ENCODE measurements at regions not wholly inside any gene's neighbourhood (a gene's known extent, or its start where the extent isn't known, plus 50 kb on each side); places are given as distances from the start of the nearest gene placed in this dataset.

DNA sequence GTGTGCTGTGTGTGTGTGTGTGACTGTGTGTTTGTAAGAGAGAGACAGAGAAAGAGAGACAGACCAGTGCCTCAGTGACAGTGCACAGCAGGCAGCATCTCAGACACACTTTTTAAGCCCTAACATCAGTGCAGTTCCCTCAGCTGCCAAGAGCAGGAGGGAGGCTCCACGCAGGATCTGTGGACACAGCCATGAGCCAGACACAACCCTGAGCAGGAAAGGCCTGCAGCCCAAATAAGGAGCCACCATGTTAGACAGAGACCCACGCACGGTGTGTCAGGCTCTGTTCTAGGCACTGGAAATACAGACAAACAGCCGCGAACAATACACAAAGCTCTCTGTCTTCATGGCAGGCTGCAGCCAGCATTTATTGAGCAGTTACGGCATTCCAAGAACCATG, 445.5 kb downstream of the MATN1 start:
- Histone ChIP-seq H3K36me3 (no peaks in the 10 kb centered on the region), H3K4me3 (no peak overlapping the region), H3K27me3 (peaks cover 0 to 54% (median 0%) of the 10 kb centered on the region in 4 donors), H3K4me1 (no peaks in the 10 kb centered on the region), H3K9me3 (no peaks in the 10 kb centered on the region), H3K27ac (replicated peaks in 1 of 4) (no peak overlapping the region)
- no peak for TF ChIP-seq POLR2A (IDR thresholded peaks at IDR 0.05; ENCODE audit: low read depth)
- TF ChIP-seq POLR2AphosphoS5 (IDR thresholded peaks at IDR 0.05) = no peak
- TF ChIP-seq EP300 (IDR thresholded peaks at IDR 0.05) = no peak
- TF ChIP-seq, protein P1, sequence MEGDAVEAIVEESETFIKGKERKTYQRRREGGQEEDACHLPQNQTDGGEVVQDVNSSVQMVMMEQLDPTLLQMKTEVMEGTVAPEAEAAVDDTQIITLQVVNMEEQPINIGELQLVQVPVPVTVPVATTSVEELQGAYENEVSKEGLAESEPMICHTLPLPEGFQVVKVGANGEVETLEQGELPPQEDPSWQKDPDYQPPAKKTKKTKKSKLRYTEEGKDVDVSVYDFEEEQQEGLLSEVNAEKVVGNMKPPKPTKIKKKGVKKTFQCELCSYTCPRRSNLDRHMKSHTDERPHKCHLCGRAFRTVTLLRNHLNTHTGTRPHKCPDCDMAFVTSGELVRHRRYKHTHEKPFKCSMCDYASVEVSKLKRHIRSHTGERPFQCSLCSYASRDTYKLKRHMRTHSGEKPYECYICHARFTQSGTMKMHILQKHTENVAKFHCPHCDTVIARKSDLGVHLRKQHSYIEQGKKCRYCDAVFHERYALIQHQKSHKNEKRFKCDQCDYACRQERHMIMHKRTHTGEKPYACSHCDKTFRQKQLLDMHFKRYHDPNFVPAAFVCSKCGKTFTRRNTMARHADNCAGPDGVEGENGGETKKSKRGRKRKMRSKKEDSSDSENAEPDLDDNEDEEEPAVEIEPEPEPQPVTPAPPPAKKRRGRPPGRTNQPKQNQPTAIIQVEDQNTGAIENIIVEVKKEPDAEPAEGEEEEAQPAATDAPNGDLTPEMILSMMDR (IDR thresholded peaks at IDR 0.05) = no peak
- intact Hi-C loops (cut with DNase I) = no loop called here
- WGBS = 70% methylated on average over 6 of the region's 6 CpGs
- no peak for DNase-seq (ENCODE audit: extremely low spot score)

DNA sequence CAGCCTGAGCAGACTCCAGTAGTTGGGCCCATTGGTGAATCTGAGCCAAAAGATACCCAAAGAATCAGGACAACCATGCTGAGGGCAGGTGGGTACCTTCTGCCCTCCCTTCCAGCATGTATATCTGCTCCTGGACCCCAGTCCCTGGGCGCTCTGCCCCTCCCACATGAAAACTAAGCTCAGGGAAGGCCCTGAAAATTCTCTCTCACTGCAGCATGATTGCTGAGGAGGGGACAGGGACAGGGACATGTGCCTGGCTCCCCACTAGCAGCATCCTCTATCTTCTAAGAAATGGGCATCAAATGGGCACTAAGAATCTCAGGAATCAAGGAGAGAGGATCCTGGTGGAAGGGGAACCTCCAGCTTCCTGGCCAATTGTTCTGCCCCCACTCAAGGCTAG, 446.0 kb downstream of the MATN1 start:
- no peaks in the 10 kb centered on the region for H3K9me3 ChIP-seq
- intact Hi-C loops (cut with DNase I) = no loop called here
- H3K36me3 ChIP-seq = no peaks in the 10 kb centered on the region
- DNase-seq (ENCODE audit: extremely low spot score) = no peak
- no peak for TF ChIP-seq POLR2A (IDR thresholded peaks at IDR 0.05; ENCODE audit: low read depth)
- TF ChIP-seq, protein P1 (IDR thresholded peaks at IDR 0.05) = no peak
- no peak for TF ChIP-seq EP300 (IDR thresholded peaks at IDR 0.05)
- no peak for TF ChIP-seq POLR2AphosphoS5 (IDR thresholded peaks at IDR 0.05)
- no peak overlapping the region for H3K27ac ChIP-seq (replicated peaks in 1 of 4)
- WGBS = 100% methylated on average over 1 of the region's 1 CpG
- H3K27me3 ChIP-seq = peaks cover 0 to 59% (median 0%) of the 10 kb centered on the region in 4 donors
- H3K4me1 ChIP-seq = no peaks in the 10 kb centered on the region
- H3K4me3 ChIP-seq = no peak overlapping the region

DNA sequence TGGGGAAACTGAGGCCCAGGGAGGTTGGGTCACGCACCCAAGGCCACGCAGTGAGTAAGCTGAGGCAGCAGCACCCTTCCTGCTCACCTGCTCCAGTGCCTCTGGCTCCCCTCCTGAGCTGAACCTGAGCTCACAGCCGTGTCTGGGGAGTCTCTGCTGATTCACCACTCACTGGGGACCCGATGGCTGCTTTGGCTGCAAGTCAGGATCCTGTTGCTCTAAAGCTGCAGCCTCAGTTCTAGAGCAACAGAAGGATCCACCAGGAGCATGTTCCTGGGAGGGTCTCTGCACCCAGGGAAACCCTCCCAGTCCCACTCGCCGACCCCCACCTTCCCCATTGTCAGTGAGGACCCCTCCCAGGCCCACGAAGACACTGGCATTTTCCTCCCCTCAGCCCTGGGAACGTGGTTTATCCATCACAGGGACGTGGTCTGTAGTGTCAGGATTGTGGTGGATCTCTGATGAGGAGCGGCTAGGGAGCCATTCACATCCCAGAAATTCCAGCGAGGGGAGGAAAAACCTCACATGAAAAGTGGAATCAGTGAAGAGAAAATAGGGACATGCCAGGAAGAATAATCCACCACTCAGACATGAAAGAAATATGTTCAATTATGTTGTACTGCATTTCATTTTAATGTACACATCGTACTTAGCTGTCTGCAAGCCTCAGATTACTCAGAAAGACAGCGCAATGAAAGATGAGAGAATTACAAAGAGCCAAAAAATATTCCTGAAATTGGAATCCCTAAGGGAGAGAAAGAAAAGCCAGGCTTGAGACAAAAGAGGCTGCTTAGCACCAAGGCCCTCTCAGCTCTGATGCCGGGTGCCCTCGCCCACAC, 447.2 kb downstream of the MATN1 start:
- TF ChIP-seq, protein P1 (IDR thresholded peaks at IDR 0.05) = no peak
- TF ChIP-seq EP300 (IDR thresholded peaks at IDR 0.05) = no peak
- TF ChIP-seq POLR2A (IDR thresholded peaks at IDR 0.05; ENCODE audit: low read depth) = no peak
- no peak for TF ChIP-seq POLR2AphosphoS5 (IDR thresholded peaks at IDR 0.05)
- no peak overlapping the region for H3K4me3 ChIP-seq
- H3K9me3 ChIP-seq = no peaks in the 10 kb centered on the region
- H3K27me3 ChIP-seq = peaks cover 0 to 62% (median 0%) of the 10 kb centered on the region in 4 donors
- H3K27ac ChIP-seq (replicated peaks in 1 of 4) = no peak overlapping the region
- WGBS = 73% methylated on average over 9 of the region's 15 CpGs
- H3K4me1 ChIP-seq = no peaks in the 10 kb centered on the region
- intact Hi-C loops (cut with DNase I) = no loop called here
- no peak for DNase-seq (ENCODE audit: extremely low spot score)
- H3K36me3 ChIP-seq = no peaks in the 10 kb centered on the region

DNA sequence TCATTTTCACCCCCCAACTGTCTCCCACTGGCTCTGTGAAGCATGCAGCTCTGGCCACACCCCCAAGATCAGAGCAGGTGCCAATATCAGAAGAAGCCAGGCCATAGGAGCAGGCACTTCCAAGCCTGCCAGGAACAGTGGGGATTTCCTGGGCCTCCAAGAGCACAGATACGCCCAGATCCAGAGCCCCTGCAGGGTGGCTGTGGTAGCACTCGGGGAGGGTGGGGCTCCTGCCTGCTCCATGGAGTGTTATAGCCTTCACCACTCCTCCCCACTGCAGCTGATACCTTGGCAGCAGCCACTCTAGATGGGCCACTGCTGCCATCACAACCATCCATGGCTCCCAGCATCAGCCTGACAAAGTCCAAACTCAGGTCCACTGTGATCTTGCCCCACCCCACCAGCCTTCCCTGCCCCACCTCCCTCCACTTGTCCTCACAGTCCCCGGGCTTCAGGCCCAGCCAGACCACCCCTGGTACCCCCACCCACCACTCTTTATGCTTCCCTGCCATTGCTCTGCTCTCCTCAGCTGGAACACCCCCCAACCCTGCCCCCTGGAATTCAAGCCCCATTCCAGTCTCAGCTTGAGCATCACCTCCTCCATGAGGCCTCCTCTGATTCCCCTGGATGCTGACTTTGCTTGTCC, 448.3 kb downstream of the MATN1 start:
- Histone ChIP-seq H3K27me3 (peaks cover 0 to 64% (median 0%) of the 10 kb centered on the region in 4 donors), H3K36me3 (no peaks in the 10 kb centered on the region), H3K4me3 (no peak overlapping the region), H3K4me1 (no peaks in the 10 kb centered on the region), H3K9me3 (no peaks in the 10 kb centered on the region), H3K27ac (replicated peaks in 1 of 4) (no peak overlapping the region)
- intact Hi-C loops (cut with DNase I) = no loop called here
- TF ChIP-seq POLR2A (IDR thresholded peaks at IDR 0.05; ENCODE audit: low read depth) (no peak), EP300 (IDR thresholded peaks at IDR 0.05) (no peak), POLR2AphosphoS5 (IDR thresholded peaks at IDR 0.05) (no peak)
- TF ChIP-seq, protein P1 (IDR thresholded peaks at IDR 0.05) = no peak
- no peak for DNase-seq (ENCODE audit: extremely low spot score)
- WGBS = 67% methylated on average over 1 of the region's 3 CpGs

Measured in esophagus muscularis mucosa (tissue), 4 donors.